Nephron progenitor cell (in vitro differentiated cells): ENCODE measurements at regions not wholly inside any gene's neighbourhood (a gene's known extent, or its start where the extent isn't known, plus 50 kb on each side); places are given as distances from the start of the nearest gene placed in this dataset.

Experiments
- DNase-seq: peaks from one replicate; pipeline ENCODE4 v3.0.0; 2021
- H3K27ac Mint-ChIP-seq: 2 replicates; pipeline ENCODE4 v1.8.0; 2021; ENCODE audit warnings: mild to moderate bottlenecking, moderate library complexity, mixed read lengths
- H3K27me3 Mint-ChIP-seq: 2 replicates; pipeline ENCODE4 v1.8.0; 2021; ENCODE audit warnings: mild to moderate bottlenecking, low read depth, mixed read lengths; ENCODE audit not compliant: poor library complexity
- H3K36me3 Mint-ChIP-seq: 2 replicates; pipeline ENCODE4 v1.8.0; 2021; ENCODE audit warnings: low read depth, mixed read lengths
- H3K4me1 Mint-ChIP-seq: 2 replicates; pipeline ENCODE4 v1.8.0; 2021; ENCODE audit warnings: mixed read lengths
- H3K4me3 Mint-ChIP-seq: 2 replicates; pipeline ENCODE4 v1.8.0; 2021; ENCODE audit warnings: mild to moderate bottlenecking, moderate library complexity, mixed read lengths
- H3K9me3 Mint-ChIP-seq: 2 replicates; pipeline ENCODE4 v1.8.0; 2021; ENCODE audit warnings: mild to moderate bottlenecking, moderate library complexity, mixed read lengths
- CTCF ChIP-seq: fragments of 200-600 bp; sonication (generic); IDR thresholded peaks from 2 replicates; pipeline ENCODE4 v1.5.0; 2021; ENCODE audit warnings: antibody characterized with exemption

- Mint-ChIP-seq H3K4me1 (peaks cover 6% of the 10 kb centered on the region), H3K36me3 (no peaks in the 10 kb centered on the region), H3K9me3 (no peaks in the 10 kb centered on the region), H3K27ac (no peak overlapping the region), H3K27me3 (peaks cover 3% of the 10 kb centered on the region), H3K4me3 (no peak overlapping the region)
- TF ChIP-seq CTCF: no peak
- no peak for DNase-seq
Observed at GRCh38 chr15:53310709-53311108, 448.8 kb downstream of the WDR72 start.

- H3K4me3 Mint-ChIP-seq: no peak overlapping the region
- TF ChIP-seq CTCF: no peak
- H3K36me3 Mint-ChIP-seq: no peaks in the 10 kb centered on the region
- H3K4me1 Mint-ChIP-seq: peaks cover 3% of the 10 kb centered on the region
- no peaks in the 10 kb centered on the region for H3K9me3 Mint-ChIP-seq
- H3K27ac Mint-ChIP-seq: no peak overlapping the region
- peaks cover 3% of the 10 kb centered on the region for H3K27me3 Mint-ChIP-seq
- DNase-seq: no peak
Observed at GRCh38 chr15:53307952-53308624, 451.4 kb downstream of the WDR72 start.

- no peaks in the 10 kb centered on the region for H3K9me3 Mint-ChIP-seq
- TF ChIP-seq CTCF: no peak
- H3K36me3 Mint-ChIP-seq: no peaks in the 10 kb centered on the region
- H3K27ac Mint-ChIP-seq: no peak overlapping the region
- no peaks in the 10 kb centered on the region for H3K4me1 Mint-ChIP-seq
- H3K4me3 Mint-ChIP-seq: no peak overlapping the region
- H3K27me3 Mint-ChIP-seq: peaks cover 3% of the 10 kb centered on the region
- DNase-seq: no peak
Observed at GRCh38 chr15:53305554-53305953, 453.9 kb downstream of the WDR72 start.

- Mint-ChIP-seq H3K9me3 (no peaks in the 10 kb centered on the region), H3K4me3 (no peak overlapping the region), H3K27ac (no peak overlapping the region), H3K36me3 (no peaks in the 10 kb centered on the region), H3K4me1 (no peaks in the 10 kb centered on the region), H3K27me3 (peaks cover 2% of the 10 kb centered on the region)
- DNase-seq: no peak
- no peak for TF ChIP-seq CTCF
Observed at GRCh38 chr15:53305101-53305500, 454.4 kb downstream of the WDR72 start.

- Mint-ChIP-seq H3K36me3 (no peaks in the 10 kb centered on the region), H3K9me3 (no peaks in the 10 kb centered on the region), H3K4me3 (no peak overlapping the region), H3K27ac (no peak overlapping the region), H3K27me3 (peaks cover 5% of the 10 kb centered on the region), H3K4me1 (no peaks in the 10 kb centered on the region)
- TF ChIP-seq CTCF: no peak
- no peak for DNase-seq
Observed at GRCh38 chr15:53297828-53298227, 461.6 kb downstream of the WDR72 start.

- no peak for DNase-seq
- no peak for TF ChIP-seq CTCF
- Mint-ChIP-seq H3K27me3 (peaks cover 5% of the 10 kb centered on the region), H3K36me3 (no peaks in the 10 kb centered on the region), H3K4me3 (no peak overlapping the region), H3K27ac (no peak overlapping the region), H3K9me3 (no peaks in the 10 kb centered on the region), H3K4me1 (no peaks in the 10 kb centered on the region)
Observed at GRCh38 chr15:53296603-53297002, 462.9 kb downstream of the WDR72 start.
